Iris pigment epithelial cell (primary cell): ENCODE measurements at regions not wholly inside any gene's neighbourhood (a gene's known extent, or its start where the extent isn't known, plus 50 kb on each side); places are given as distances from the start of the nearest gene placed in this dataset.
A peak's percentile ranks its signal among the peaks of the same experiment; 100 is the strongest.

Experiments
- DNase-seq: peaks from one replicate; pipeline ENCODE4 v3.0.0-alpha.2; 2011; ENCODE audit warnings: low read depth

- DNase-seq, result no peak
These were observed 956.1 kb downstream of the ADGRL3 start for GRCh38 chr4:62156205-62156604.

GRCh38 chr4:62145276-62145675 is 945.1 kb downstream of the ADGRL3 start:
- no peak for DNase-seq

- DNase-seq, result no peak
These were observed 944.3 kb downstream of the ADGRL3 start for GRCh38 chr4:62144431-62144830.

GRCh38 chr4:62135565-62136156 is 935.5 kb downstream of the ADGRL3 start:
- DNase-seq, result peak; percentile 1

DNA sequence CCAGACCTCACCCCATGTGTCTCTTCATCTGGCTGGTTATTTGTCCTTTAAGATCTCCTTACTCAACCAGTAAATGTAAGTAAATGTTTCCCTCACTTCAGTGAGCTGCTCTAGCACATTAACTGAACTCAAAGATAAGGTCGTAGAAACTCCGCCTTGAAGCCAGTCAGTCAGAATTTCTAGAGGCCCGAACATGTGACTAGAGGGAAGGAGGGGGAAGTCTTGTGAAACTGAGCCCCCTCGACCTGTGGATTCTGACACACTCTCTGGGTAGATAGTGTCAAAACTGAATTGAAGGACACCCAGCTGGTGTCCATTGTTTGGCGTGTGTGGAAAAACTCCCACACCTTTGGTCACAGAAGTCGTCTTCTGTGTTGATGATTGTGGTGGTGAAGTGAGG is 933.9 kb downstream of the ADGRL3 start:
- no peak for DNase-seq

GRCh38 chr4:62133101-62133897 is 933.2 kb downstream of the ADGRL3 start:
- DNase-seq, result no peak

DNA sequence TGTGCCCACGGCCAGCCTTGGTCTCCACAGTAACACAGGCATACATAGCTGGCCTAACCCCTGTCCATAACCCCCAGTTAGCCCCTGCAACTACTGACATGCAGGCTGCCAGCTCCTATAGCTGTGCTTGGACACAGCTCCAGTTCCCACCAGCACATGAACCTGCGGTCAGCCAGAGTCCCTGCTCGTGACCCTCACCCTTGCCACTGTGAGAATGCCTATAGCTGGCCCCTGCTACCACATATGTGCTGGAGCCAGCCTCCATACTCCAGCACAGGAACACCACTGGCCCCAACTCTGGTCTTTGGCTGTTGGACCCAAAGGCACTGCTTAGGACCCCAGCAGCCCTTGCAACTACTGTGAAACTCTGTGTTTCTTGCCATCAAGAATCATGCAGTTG is 930.9 kb downstream of the ADGRL3 start:
- DNase-seq, result no peak

DNA sequence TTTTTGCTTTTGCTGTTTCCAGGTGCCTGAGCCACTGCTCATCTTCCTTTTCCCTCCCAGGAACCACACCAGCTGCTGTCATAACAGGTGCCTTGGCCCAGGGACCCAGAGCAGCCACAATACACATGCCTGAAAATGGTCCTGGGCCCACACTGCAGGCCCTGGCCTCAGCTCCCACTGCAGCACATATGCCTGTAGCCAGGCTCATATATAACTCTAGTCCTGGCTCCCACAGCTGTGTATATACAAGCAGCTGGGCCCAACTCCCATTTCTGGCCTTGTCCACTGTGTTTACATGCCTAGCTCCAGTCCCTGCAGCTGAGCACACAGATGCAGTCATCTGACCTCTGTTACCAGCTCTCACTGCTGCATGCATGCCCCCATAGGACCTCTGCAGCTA is 930.5 kb downstream of the ADGRL3 start:
- DNase-seq, result no peak

DNA sequence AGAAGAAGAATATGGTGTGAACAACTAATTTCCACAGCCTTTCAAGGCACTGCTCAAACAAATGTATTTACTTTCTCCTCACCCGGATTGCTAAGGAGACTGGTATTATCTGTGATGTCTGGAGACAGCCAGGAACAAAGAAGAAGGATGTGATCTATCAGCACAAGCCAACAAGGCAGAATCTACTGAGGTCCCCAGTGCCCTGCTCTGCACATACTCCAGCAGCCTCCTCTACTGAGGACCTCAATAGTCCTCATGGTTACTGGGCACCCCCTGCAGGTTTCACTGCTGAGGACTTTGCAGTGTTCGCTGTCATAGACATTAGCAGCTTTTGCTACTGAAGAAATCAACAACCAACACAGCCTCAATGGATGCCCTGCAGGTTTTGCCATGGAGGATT is 930.1 kb downstream of the ADGRL3 start:
- DNase-seq, result no peak
